Thyroid gland (tissue), 4 donors: ENCODE measurements at regions not wholly inside any gene's neighbourhood (a gene's known extent, or its start where the extent isn't known, plus 50 kb on each side); places are given as distances from the start of the nearest gene placed in this dataset.

Experiments used
- POLR2A ChIP-seq, 2 donors: fragments of 450-650 bp; IDR thresholded peaks; one replicate each; pipeline ENCODE4 v1.6.1; 2017; ENCODE audit warnings: antibody characterized with exemption in 2 of 2, mild to moderate bottlenecking in 2 of 2, moderate library complexity in 1 of 2
- TF ChIP-seq, protein P1 (sequence below), 6 experiments: fragments of 200-600 bp in 3 of 6; fragments of 450-650 bp in 3 of 6; sonication (generic) in 3 of 6; IDR thresholded peaks; one replicate each; pipeline ENCODE4 v1.5.1; 2016 to 2019; ENCODE audit warnings: antibody characterized with exemption in 6 of 6, mild to moderate bottlenecking in 2 of 6, inconsistent platforms in 1 of 6, moderate library complexity in 1 of 6

- TF ChIP-seq, protein P1, sequence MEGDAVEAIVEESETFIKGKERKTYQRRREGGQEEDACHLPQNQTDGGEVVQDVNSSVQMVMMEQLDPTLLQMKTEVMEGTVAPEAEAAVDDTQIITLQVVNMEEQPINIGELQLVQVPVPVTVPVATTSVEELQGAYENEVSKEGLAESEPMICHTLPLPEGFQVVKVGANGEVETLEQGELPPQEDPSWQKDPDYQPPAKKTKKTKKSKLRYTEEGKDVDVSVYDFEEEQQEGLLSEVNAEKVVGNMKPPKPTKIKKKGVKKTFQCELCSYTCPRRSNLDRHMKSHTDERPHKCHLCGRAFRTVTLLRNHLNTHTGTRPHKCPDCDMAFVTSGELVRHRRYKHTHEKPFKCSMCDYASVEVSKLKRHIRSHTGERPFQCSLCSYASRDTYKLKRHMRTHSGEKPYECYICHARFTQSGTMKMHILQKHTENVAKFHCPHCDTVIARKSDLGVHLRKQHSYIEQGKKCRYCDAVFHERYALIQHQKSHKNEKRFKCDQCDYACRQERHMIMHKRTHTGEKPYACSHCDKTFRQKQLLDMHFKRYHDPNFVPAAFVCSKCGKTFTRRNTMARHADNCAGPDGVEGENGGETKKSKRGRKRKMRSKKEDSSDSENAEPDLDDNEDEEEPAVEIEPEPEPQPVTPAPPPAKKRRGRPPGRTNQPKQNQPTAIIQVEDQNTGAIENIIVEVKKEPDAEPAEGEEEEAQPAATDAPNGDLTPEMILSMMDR (IDR thresholded peaks at IDR 0.05) = no peak
- no peak for TF ChIP-seq POLR2A (IDR thresholded peaks at IDR 0.05)
Measured at GRCh38 chr15:56804279-56804678, 71.0 kb upstream of the ZNF280D start.
